ENCODE measurements at regions not wholly inside any gene's neighbourhood (a gene's known extent, or its start where the extent isn't known, plus 50 kb on each side); places are given as distances from the start of the nearest gene placed in this dataset.

DNA sequence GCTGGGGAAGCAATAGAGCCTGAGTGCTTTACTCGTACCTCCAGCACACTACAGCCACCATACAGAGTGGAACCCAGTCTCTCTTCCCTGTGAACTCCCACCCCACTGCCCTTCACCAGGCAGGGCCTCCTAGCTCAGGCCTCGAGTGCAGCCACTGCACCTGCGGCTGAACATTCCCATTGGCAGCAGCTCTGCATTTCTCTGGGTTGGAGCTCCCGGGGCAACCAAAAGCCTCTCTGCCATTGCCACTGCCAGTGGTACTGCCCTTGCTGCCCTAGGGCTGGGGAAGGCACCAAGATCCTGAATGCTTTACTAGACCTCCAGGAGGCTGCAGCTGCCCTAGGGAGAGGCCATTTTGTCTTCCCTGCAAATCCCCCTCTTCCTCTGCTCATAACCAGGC is 266.8 kb downstream of the TDRD3 start:
- TF ChIP-seq, protein P1, sequence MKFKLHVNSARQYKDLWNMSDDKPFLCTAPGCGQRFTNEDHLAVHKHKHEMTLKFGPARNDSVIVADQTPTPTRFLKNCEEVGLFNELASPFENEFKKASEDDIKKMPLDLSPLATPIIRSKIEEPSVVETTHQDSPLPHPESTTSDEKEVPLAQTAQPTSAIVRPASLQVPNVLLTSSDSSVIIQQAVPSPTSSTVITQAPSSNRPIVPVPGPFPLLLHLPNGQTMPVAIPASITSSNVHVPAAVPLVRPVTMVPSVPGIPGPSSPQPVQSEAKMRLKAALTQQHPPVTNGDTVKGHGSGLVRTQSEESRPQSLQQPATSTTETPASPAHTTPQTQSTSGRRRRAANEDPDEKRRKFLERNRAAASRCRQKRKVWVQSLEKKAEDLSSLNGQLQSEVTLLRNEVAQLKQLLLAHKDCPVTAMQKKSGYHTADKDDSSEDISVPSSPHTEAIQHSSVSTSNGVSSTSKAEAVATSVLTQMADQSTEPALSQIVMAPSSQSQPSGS (CRISPR knock-in tag; IDR thresholded peaks at IDR 0.05; ENCODE audit: borderline replicate concordance, low read depth), result no peak
- TF ChIP-seq TEAD1 (CRISPR knock-in tag; IDR thresholded peaks at IDR 0.05) (no peak), PRRX2 (CRISPR knock-in tag; IDR thresholded peaks at IDR 0.05) (no peak)
- TF ChIP-seq, protein P2, sequence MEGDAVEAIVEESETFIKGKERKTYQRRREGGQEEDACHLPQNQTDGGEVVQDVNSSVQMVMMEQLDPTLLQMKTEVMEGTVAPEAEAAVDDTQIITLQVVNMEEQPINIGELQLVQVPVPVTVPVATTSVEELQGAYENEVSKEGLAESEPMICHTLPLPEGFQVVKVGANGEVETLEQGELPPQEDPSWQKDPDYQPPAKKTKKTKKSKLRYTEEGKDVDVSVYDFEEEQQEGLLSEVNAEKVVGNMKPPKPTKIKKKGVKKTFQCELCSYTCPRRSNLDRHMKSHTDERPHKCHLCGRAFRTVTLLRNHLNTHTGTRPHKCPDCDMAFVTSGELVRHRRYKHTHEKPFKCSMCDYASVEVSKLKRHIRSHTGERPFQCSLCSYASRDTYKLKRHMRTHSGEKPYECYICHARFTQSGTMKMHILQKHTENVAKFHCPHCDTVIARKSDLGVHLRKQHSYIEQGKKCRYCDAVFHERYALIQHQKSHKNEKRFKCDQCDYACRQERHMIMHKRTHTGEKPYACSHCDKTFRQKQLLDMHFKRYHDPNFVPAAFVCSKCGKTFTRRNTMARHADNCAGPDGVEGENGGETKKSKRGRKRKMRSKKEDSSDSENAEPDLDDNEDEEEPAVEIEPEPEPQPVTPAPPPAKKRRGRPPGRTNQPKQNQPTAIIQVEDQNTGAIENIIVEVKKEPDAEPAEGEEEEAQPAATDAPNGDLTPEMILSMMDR (IDR thresholded peaks at IDR 0.05), result no peak
- TF ChIP-seq, protein P3, sequence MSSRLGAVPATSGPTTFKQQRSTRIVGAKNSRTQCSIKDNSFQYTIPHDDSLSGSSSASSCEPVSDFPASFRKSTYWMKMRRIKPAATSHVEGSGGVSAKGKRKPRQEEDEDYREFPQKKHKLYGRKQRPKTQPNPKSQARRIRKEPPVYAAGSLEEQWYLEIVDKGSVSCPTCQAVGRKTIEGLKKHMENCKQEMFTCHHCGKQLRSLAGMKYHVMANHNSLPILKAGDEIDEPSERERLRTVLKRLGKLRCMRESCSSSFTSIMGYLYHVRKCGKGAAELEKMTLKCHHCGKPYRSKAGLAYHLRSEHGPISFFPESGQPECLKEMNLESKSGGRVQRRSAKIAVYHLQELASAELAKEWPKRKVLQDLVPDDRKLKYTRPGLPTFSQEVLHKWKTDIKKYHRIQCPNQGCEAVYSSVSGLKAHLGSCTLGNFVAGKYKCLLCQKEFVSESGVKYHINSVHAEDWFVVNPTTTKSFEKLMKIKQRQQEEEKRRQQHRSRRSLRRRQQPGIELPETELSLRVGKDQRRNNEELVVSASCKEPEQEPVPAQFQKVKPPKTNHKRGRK (CRISPR knock-in tag; IDR thresholded peaks at IDR 0.05; ENCODE audit: borderline replicate concordance), result no peak

Measured in WTC11 (cell line).